ENCODE measurements at regions not wholly inside any gene's neighbourhood (a gene's known extent, or its start where the extent isn't known, plus 50 kb on each side); places are given as distances from the start of the nearest gene placed in this dataset.

GRCh38 chr1:222938986-222939385 lies 124.1 kb downstream of the DISP1 start:
- TF ChIP-seq POLR2A (IDR thresholded peaks at IDR 0.05; ENCODE audit: low read depth, low read length) (no peak), CTCF (IDR thresholded peaks at IDR 0.05; ENCODE audit: extremely low read depth in 1 of 2, insufficient read depth in 1 of 2, low read depth in 1 of 2, low read length in 2 of 2) (no peak), EZH2 (IDR thresholded peaks at IDR 0.05; ENCODE audit: borderline replicate concordance, low read depth, low read length, severe bottlenecking) (no peak), POLR2AphosphoS5 (IDR thresholded peaks at IDR 0.05; ENCODE audit: insufficient read depth, low read depth, low read length) (no peak), MYC (IDR thresholded peaks at IDR 0.05; ENCODE audit: low read depth, low read length) (no peak), JUN (IDR thresholded peaks at IDR 0.05; ENCODE audit: borderline replicate concordance, insufficient read depth, insufficient read length, low read depth) (no peak)
